NCI-H2107 (cell line): ENCODE measurements at regions not wholly inside any gene's neighbourhood (a gene's known extent, or its start where the extent isn't known, plus 50 kb on each side); places are given as distances from the start of the nearest gene placed in this dataset.
A peak's percentile ranks its signal among the peaks of the same experiment; 100 is the strongest.
"Not testable (repeated sequence)": the region's sequence is repeated elsewhere in the genome, so short reads cannot be mapped to it uniquely, and the experiment has no call there.

Experiments
- DNase-seq: peaks from one replicate; lab custom pipeline; 2025; lab: John Stamatoyannopoulos, UW

DNA sequence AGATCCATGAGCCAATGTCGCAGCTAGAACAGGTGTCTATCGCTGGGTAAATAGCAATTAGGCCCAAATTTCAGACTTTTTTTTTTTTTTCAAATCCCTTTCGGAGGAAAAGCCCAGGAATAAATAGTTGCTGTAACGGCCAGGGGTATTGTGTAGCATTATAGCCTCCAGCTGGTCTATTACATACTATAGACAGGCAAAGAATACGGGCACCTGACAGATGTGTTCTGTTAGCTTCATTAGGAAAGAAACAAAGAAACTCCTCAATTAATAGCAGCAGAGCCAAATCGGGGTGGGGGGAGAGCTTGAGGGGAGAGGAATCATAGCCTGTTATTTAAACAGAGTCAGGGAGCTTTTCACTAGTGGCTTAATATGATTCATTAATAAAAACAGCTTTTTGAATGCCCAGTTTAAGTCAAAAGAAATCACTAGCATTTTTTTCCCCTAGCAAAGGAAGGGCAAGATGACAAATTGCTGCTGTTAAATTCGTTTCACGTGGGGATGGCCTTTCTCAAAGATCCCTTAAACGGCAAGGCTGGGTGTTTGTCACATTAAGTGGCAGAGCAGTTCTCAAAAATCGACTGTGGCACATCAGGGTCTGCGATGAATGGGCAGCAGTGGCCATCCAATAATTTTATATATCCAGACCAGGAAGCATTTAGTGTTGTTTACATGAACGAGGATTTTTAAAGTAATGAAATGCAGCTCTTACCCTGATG is 139.4 kb downstream of the ID4 start:
- DNase-seq, result no peak

DNA sequence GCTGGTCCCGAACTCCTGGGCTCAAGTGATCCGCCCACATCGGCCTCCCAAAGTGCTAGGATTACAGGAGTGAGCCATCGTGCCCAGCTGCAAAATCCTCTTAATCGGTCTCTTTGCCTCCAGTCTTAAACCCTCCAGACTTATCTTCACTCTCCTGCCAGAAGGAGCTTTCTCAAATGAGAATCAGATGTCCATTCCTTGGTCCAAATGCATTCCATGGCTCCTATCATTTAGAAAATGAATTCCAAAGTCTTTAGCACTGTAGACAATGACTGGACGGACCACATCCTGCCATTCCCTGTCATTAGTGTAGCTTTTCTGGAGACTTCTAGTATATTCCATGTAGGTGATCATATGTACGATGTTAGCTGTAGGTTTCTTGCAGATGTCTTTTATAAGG is 141.9 kb downstream of the ID4 start:
- DNase-seq, result no peak

DNA sequence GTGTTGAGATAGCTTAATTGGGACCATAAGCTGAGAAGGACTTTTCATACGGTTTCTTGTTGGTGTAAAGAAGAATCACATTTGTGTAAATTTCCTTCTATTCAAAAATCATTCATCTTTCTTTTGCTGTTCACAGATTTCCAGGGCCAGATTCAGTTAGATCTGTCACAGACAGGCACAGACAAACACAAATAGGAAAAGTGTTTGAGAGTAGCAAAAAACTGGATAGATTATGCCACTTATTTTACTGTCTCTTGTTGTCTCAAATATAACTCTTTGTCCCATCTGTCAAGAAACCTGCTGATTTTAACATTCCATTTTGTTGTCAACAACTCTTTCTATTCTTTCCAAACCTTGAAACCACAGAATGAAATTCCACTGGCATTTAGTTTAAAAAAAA is 142.8 kb downstream of the ID4 start:
- DNase-seq, result no peak

DNA sequence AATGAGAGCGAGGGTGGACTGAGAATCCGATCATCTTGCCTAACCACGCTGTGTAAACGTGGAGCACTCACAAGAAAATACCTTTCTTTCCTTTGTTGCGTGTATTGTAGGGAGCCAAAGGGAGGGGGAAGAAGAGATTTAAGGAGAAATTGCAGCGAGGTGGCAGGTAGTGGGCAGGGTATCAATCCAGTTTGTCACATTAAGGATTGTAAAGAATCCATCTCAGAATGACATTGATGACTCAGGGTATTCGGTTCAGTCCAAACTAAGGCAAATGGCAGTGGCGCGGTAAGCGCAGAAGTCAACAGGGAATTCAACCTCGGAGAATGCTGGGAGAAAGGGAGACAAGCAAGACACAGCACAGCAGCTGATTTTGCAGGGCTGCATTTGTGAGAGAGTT is 146.2 kb downstream of the ID4 start:
- no peak for DNase-seq

DNA sequence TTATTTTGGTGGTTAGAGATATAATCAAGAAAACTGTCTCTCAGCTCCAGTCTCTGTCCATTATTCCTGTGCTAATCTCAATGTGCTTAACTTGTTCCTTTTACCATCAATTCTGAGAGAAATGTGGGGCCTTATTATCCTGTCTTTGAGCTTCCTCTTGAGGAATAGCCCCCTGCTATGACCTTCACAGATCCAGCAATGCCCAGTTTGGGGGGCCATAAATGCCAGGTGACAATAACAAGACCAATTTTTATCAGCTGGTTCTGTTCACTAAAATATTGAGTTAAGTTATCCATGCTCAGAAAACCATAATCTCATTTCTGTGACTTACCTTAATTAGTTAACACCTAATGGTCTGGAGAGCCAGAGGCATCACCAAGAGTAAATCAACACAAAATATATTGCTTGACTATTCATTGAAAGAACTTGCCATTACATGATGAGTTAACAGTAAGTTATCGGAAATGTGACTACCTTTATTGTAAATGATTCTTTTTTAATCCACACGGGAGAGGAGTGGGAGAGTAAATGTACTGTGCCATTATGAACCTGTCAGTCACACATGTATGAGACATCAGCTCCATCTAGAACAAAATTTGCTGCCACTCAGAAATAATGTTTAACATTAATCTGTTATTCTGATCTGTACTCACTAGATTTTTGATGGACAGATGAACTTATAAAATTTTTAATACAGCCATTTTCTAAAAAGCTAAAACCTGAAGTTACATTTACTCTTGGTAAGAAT is 149.7 kb downstream of the ID4 start:
- no peak for DNase-seq

DNA sequence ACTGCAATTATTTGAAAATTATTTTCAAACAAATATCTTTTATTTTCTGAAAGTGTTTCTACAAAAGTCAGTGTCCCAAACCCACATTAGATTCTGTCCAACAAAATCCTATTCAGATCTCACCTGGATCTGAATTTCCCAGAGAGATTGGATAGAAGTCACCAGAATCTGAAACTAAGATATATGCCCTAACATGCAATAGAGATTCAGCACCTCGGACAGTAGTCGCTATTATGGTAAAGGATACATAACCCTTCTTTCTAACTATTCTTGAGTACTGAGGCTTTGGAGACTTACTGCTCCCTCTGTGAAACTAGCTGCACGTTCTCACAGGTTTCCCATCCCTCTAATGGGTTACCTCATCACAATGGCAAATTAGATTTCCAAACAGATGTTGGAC is 151.4 kb downstream of the ID4 start:
- DNase-seq, result no peak

DNA sequence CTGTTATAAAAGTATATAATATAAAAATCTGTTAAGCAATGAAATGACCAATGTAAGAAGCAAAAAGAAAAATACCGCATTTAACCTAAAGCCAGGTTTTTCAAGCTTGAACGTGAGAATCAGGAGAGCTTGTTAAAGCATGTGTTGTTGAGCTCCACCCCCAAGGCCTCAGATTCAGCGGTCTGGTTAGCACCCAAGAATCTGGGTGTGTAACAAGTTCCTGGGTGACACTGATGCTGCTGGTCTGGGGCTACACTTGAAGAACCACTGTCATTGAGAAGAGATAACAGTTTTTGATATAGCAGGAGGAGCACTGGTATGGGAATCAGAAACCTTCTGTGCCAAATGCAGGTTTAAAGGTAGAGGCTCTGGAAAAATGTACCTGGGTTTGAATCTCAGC is 154.0 kb downstream of the ID4 start:
- DNase-seq, result no peak

DNA sequence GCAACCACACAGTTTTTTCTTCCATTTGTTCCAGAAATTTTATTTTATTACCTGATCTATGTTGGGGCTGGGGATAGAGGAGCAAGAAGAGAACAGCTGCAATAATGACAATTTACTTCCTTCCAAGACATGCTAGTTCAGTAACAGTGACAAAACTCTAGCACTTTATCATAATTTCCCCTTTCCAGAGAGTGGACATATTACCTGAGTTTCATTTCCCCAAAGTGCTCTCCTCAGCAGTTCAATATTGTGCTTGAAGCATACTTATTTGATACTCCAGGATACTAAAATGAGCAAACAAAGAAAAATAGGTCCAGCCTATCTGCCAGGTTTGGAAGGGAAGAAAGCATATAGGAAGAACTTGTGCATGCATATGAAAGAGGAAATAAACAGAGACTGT is 157.7 kb downstream of the ID4 start:
- DNase-seq, result no peak

DNA sequence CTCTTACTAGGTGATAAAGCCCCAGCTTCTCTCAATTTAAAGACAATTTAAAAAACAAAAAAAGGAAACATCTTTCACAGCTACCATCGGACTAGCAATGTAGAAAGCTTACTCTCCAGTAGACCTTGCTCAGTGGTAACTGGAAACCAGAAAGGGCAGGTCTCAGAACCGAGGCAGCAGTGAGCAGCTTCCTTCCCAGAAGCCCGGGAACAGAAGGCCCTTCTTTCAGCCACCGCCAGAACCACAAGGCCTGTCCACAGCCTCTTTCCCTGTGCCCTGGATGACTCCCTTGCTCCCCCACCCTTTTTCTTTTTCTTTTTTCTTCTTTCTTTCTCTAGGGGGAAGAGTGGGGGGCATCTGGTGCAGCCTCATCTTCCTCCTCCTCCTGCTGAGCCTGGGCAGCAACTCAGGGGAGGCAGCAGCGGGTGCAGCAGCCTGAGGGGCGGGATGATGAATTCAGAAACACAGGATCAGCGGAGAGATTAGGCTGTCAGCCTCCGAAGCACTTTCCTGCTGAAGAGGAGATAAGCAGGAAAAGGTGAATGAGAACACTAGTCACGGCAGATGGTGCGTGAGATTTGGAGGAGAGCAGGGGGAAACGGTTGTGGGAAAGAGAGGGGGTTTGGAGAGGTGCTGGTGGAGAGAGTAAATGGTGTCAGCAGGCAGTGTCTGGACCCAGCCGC is 158.5 kb downstream of the ID4 start:
- peak; percentile 9 for DNase-seq

DNA sequence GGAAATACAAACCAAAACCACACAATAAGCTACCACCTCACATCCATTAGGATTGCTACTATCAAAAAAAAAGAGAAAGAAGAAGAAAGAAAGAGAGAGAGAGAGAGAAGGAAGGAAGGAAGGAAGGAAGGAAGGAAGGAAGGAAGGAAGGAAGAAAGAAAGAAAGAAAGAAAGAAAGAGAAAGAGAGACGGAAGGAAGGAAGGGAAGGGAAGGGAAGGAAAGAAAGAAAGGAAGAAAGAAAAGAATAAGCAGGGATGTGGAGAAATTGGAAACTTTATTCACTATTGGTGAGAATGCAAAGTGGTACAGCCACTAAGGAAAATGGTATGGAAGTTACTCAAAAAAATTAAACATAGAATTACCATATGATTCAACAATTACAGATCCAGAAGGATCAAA is 159.9 kb downstream of the ID4 start:
- no peak for DNase-seq

DNA sequence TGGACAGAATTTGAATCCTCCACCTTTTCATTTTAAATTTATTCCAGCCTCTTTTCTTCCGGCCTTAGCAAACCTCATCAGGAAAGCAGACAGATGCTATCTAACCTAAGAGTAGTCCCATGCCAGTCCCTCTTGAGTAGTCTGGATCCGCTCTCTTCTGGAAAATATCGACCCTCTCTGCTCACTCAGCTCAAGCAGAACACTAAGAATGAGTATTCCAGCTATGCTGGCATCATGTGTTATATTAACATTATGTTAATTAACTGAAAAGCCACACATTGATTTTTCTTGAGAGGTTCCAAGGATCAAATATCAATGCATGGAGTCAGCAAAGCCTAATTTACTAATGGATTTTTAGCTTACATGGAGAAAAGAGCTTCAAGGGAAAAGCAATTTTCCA is 161.4 kb downstream of the ID4 start:
- DNase-seq, result peak; percentile 19

DNA sequence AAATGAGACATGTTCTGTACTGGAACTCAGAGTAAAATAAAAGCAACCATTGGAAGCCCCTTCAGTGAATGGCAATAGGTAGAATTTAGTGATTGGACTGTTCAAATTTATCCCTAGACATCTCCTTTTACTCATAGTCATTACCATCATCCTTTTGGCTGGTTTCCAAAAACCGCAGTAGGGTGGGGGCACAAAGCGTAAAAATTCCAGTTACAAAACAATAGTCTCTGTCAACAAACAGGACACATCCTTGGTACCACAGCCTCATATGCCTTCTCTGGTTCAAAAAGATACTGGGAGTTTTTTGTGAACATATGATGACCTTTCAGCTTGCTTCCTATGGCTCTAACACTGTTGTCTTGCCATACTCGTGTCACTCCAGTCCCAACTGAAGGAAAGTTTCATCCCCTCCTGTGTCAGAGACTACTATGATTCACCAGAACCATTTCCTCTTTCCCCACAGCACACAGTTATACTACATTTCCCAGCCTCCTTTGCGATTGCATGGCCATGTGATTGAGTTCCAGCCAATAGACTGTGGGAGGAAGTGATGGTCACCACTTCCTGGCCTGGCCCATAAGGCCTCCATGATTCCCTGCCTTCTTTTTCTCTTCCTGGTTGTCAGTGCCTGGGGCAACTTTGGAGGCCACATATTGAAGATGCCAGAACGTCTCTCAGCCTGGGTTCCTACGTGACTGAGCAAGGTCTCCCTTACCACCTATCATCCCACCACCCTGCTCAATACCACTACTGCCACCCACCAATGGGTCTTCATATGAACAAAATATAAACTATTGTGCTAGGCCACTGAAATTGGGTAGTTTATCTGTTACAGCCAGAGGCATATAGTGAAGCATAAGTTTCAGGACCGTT is 162.4 kb downstream of the ID4 start:
- DNase-seq, result no peak

DNA sequence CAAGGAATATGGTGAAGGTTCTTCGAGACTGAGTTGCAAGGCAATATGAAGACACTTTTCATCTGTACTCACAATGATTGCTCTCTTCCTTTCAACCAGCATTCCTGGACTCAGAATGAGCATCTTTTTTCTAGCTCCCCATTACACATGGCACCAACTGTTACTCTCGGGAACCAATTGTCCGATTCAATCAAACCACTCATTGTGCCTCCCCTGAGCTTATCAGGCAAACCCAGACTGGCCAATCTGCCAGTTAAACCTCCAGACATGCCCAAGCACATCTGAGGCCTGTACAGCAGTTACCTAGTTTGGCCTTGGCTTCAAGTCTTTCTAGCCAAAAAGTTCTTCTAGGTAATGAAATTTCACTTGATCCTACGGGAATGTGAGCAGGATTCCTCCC is 164.1 kb downstream of the ID4 start:
- no peak for DNase-seq

DNA sequence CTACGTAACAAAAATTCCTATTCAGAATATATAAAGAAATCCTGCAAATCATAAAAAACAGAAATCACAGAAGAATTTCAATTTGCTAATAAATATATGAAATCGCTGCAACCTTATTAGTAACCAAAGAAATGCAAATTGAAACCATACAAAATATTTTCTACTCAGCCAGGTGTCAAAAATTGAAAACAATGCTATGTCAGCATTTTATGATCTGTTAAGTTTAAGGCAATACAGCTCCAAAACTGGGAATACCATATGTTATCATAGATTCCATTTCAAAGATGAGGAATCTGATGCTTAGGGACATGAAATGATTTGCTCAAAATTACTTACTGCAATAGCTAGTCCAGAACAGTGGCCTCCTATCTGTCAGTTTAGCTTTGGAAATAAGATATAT is 168.9 kb downstream of the ID4 start:
- DNase-seq, result no peak

DNA sequence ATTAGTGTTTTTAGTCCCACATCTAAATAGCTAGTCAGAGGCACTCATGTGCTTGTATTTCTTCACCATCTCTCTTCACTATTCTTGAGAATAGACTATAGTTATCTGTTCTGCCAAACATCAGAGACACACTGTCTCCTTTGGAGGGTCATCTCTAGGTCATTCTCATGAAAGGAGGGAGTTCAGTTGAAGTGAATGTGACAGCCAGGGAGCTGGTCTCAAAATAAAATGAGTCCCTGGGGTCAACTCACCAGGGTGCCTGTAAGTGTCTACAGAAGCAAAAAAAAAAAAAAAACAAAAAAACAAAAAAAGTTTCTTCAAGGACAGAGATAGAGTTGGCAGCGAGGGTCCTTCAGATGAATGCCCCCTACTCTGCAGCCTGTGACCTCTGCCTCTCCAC is 171.0 kb downstream of the ID4 start:
- no peak for DNase-seq

DNA sequence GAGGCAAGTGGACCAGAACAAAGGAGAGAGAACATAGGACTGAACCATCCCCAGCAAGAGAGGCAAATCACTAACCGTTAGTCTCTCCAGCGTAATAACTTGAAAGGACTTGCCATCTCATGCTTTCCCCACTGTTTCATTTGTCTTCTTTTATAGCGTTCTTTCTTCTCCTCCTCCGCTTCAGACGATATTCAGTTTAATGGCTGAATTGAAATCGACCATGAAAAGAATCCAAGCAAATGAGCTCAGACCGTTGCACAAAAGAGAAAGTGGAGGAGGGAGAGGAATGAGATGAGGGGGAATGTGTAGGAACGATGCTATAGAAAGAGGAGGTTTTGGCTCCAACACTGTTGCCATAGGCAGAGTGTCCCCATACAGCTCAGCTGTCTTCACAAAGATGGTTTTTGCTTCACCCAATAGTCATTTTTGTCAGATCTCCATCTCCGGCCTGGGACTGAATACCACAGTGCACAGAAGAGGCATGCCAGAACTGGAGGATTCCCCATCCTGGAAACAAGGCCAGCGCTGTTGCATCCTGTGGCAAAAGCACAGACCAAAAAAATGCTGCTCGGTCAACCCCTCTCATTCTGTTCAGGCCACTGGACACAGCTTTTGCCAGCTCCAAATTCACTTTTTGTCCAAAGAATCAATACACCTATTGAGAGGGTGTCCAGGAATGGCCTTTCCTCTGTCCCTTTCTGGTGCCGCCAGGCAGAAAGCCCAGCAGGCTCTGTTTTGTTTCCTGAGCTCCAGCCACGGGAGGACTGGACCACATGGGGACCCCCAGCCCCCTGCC is 176.1 kb downstream of the ID4 start:
- no peak for DNase-seq

DNA sequence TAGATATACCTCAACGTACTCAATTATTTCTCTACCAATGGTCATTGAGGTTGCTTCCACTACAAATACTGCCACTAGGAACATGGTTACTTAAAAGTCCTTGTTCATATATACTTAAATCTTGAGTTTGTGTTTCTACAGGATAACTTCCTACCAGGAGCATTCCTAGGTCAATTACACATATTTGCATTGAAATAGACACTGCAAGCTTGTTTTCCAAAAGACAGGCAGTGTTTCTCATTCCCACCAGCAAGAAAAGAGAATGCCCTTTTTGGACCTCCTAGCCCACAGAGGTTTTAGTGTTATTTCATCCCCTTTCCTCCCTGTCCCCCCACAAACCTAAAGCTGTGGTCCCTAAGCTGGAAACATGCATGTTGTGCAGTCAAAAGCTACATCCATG is 177.3 kb downstream of the ID4 start:
- DNase-seq, result no peak

DNA sequence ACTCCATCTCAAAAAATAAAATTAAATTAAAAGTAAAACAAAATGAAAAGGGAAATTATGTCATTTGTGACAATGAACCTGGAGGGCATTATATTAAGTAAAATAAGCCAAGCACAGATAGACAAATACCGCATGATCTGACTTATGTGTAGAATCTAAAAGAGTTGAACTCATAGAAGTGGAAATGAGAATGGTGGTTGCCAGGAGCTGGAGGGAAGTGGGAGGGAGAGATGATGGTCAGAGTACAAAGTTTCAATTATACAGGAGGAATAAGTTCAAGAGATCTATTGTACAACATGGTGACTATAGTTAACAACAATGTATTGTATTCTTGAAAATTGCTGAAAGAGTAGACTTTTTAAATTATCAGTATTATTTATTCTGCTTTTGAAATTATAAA is 183.4 kb downstream of the ID4 start:
- DNase-seq, result no peak

DNA sequence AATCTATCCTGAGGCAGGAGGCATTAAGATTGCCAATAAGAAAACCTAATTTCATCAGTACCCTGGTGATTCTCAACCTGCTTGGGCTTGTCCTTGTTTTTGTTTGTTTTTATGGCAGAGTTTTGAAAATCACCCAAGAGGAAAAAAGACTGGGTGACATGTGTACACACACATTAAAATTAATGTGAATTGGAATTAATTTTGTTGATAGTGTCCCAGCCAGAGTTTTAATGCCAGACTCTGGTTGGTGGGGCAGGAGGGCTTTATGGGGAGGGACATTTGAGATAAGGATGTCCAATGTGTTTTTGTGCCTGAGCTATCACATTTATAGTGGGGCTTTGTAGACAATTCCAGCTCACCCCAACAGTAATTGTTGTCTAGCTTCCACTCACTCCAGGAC is 184.6 kb downstream of the ID4 start:
- DNase-seq, result no peak

DNA sequence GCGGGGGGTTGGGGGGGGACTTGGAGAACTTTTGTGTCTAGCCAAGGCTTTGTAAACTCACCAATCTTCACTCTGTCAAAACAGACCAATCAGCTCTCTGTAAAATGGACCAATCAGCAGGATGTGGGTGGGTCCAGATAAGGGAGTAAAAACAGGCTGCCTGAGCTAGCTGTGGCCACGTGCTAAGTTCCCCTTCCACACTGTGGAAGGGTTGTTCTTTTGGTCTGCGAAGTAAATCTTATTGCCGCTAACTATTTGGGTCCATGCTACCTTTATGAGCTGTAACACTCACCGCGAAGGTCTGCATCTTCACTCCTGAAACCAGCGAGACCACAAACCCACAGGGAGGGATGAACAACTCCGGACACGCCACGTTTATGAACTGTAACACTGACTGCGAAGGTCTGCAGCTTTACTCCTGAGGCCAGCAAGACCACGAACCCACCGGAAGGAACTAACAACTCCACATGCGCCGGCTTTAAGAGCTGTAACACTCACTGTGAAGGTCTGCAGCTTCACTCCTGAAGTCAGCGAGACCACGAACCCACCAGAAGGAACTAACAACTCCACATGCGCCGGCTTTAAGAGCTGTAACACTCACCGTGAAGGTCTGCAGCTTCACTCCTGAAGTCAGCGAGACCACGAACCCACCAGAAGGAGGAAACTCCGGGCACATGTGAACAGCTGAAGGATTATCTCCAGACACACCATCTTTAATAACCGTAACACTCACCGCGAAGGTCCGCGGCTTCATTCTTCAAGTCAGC is 186.6 kb downstream of the ID4 start:
- not testable (repeated sequence) for DNase-seq

DNA sequence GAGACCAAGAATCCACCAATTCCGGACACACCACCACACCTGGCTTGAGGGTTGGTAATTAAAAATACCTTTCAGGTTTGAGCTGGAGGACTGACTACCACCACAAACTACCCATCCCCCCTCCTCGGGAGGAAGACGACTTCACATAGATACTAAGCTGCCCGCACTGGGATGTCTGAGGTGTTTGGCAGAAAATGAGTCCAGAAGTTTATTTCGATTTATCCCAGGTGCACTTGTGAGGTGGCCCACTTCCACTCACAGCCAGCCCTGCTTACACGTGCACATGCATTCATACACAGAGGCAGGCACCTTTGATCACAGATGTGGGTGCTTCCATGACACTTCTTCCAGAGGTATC is 187.1 kb downstream of the ID4 start:
- DNase-seq, result no peak
